ENCODE measurements at regions not wholly inside any gene's neighbourhood (a gene's known extent, or its start where the extent isn't known, plus 50 kb on each side); places are given as distances from the start of the nearest gene placed in this dataset.

DNA sequence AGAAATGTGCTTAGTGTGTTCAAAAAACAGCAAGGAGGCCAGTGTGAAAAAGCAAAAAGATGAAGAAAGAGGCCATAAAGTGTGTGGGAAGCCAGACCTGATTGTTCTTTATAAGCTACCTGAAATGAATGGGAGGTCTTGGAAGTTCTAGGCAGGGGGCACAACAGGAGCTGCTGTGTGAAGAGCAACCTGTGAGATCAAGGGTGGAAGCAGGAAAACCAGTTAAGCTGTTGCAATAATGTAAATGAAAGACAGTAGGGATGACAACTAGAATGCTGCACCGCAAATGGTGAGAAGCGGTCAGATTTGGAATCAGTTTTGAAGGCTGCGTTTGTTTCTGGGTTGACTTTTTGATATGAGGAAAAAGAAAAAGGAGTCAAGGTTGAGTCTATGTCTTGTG, 123.5 kb downstream of the TMEM144 start:
- Histone ChIP-seq H3K27ac (ENCODE audit: low read length) (no peak overlapping the region), H3K4me3 (ENCODE audit: low read depth in 2 of 2, low read length in 2 of 2) (no peak overlapping the region), H3K4me1 (ENCODE audit: control insufficient read depth, insufficient read depth, low read length) (no peaks in the 10 kb centered on the region), H3K36me3 (ENCODE audit: control insufficient read depth, insufficient read depth, low read length) (no peaks in the 10 kb centered on the region), H3K9me3 (ENCODE audit: control insufficient read depth, insufficient read depth, low read depth, low read length) (no peaks in the 10 kb centered on the region), H3K27me3 (ENCODE audit: control insufficient read depth, insufficient read depth, low read length) (no peaks in the 10 kb centered on the region)
- BruUV-seq (replicated peaks) = no TSS peak
- intact Hi-C loops (cut with micrococcal nuclease; ENCODE audit: unreplicated experiment) (no loop called here), in situ Hi-C loops (cut with HindIII; ENCODE audit: low pct_unique_long_range_greater_than_20kb, low sequenced_read_pairs) (no loop called here)
- ATAC-seq (no peak), DNase-seq (ENCODE audit: low read depth, low spot score) (no peak)
- ChIA-PET CTCF (no interaction called here), POLR2A (no interaction called here)
- TF ChIP-seq, protein P1, sequence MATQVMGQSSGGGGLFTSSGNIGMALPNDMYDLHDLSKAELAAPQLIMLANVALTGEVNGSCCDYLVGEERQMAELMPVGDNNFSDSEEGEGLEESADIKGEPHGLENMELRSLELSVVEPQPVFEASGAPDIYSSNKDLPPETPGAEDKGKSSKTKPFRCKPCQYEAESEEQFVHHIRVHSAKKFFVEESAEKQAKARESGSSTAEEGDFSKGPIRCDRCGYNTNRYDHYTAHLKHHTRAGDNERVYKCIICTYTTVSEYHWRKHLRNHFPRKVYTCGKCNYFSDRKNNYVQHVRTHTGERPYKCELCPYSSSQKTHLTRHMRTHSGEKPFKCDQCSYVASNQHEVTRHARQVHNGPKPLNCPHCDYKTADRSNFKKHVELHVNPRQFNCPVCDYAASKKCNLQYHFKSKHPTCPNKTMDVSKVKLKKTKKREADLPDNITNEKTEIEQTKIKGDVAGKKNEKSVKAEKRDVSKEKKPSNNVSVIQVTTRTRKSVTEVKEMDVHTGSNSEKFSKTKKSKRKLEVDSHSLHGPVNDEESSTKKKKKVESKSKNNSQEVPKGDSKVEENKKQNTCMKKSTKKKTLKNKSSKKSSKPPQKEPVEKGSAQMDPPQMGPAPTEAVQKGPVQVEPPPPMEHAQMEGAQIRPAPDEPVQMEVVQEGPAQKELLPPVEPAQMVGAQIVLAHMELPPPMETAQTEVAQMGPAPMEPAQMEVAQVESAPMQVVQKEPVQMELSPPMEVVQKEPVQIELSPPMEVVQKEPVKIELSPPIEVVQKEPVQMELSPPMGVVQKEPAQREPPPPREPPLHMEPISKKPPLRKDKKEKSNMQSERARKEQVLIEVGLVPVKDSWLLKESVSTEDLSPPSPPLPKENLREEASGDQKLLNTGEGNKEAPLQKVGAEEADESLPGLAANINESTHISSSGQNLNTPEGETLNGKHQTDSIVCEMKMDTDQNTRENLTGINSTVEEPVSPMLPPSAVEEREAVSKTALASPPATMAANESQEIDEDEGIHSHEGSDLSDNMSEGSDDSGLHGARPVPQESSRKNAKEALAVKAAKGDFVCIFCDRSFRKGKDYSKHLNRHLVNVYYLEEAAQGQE (IDR thresholded peaks at IDR 0.05; ENCODE audit: insufficient read depth in 1 of 2, low read depth in 2 of 2, low read length in 1 of 2) = no peak
- TF ChIP-seq POLR2AphosphoS5 (IDR thresholded peaks at IDR 0.05; ENCODE audit: low read depth, low read length) (no peak), SIN3A (IDR thresholded peaks at IDR 0.05; ENCODE audit: borderline replicate concordance, insufficient read depth, low read depth, low read length) (no peak), TCF7L2 (IDR thresholded peaks at IDR 0.05; ENCODE audit: low read depth, low read length) (no peak)
- TF ChIP-seq, protein P2, sequence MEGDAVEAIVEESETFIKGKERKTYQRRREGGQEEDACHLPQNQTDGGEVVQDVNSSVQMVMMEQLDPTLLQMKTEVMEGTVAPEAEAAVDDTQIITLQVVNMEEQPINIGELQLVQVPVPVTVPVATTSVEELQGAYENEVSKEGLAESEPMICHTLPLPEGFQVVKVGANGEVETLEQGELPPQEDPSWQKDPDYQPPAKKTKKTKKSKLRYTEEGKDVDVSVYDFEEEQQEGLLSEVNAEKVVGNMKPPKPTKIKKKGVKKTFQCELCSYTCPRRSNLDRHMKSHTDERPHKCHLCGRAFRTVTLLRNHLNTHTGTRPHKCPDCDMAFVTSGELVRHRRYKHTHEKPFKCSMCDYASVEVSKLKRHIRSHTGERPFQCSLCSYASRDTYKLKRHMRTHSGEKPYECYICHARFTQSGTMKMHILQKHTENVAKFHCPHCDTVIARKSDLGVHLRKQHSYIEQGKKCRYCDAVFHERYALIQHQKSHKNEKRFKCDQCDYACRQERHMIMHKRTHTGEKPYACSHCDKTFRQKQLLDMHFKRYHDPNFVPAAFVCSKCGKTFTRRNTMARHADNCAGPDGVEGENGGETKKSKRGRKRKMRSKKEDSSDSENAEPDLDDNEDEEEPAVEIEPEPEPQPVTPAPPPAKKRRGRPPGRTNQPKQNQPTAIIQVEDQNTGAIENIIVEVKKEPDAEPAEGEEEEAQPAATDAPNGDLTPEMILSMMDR (IDR thresholded peaks at IDR 0.05) = no peak

DNA sequence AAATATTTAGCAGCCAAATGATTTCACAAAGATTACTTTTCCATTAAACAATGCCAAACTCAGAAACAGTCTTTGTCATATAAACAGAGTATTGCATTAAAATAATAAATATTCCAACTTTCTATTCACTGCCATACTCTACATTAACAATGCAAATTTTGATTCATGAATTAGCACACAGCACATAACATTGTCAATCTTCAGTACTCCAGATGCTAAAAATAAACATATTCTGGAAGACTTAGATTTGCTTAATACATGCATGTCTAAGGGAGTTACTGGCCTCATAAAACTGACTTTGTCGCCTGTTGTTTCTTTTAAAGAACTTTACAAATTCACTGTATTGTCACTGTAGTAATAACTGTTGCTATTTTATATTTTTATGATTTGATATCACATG, 131.6 kb downstream of the TMEM144 start:
- Histone ChIP-seq H3K4me3 (ENCODE audit: low read depth in 2 of 2, low read length in 2 of 2) (no peak overlapping the region), H3K27ac (ENCODE audit: low read length) (no peak overlapping the region), H3K36me3 (ENCODE audit: control insufficient read depth, insufficient read depth, low read length) (no peaks in the 10 kb centered on the region), H3K4me1 (ENCODE audit: control insufficient read depth, insufficient read depth, low read length) (no peaks in the 10 kb centered on the region), H3K9me3 (ENCODE audit: control insufficient read depth, insufficient read depth, low read depth, low read length) (no peaks in the 10 kb centered on the region), H3K27me3 (ENCODE audit: control insufficient read depth, insufficient read depth, low read length) (no peaks in the 10 kb centered on the region)
- DNase-seq (ENCODE audit: low read depth, low spot score) (no peak), ATAC-seq (no peak)
- BruUV-seq (replicated peaks) = no TSS peak
- ChIA-PET POLR2A (no interaction called here), CTCF (no interaction called here)
- no peak for TF ChIP-seq TCF7L2 (IDR thresholded peaks at IDR 0.05; ENCODE audit: low read depth, low read length)
- TF ChIP-seq, protein P2 (IDR thresholded peaks at IDR 0.05) = no peak
- TF ChIP-seq, protein P1 (IDR thresholded peaks at IDR 0.05; ENCODE audit: insufficient read depth in 1 of 2, low read depth in 2 of 2, low read length in 1 of 2) = no peak
- TF ChIP-seq SIN3A (IDR thresholded peaks at IDR 0.05; ENCODE audit: borderline replicate concordance, insufficient read depth, low read depth, low read length) = no peak
- TF ChIP-seq POLR2AphosphoS5 (IDR thresholded peaks at IDR 0.05; ENCODE audit: low read depth, low read length) = no peak
- in situ Hi-C loops (cut with HindIII; ENCODE audit: low pct_unique_long_range_greater_than_20kb, low sequenced_read_pairs) (no loop called here), intact Hi-C loops (cut with micrococcal nuclease; ENCODE audit: unreplicated experiment) (no loop called here)

All from Panc1 (cell line).